Neutrophil (primary cell): ENCODE measurements at regions not wholly inside any gene's neighbourhood (a gene's known extent, or its start where the extent isn't known, plus 50 kb on each side); places are given as distances from the start of the nearest gene placed in this dataset.

Experiments used
- H3K27ac ChIP-seq: fragments of 200-600 bp; sonication (generic); 2 replicates; pipeline ENCODE4 v1.5.1; 2016; ENCODE audit warnings: mild to moderate bottlenecking, moderate library complexity
- H3K27me3 ChIP-seq: fragments of 200-600 bp; sonication (generic); 2 replicates; pipeline ENCODE4 v1.6.0; 2016; ENCODE audit warnings: mild to moderate bottlenecking
- H3K36me3 ChIP-seq: fragments of 200-600 bp; sonication (generic); 2 replicates; pipeline ENCODE4 v1.5.1; 2017
- H3K4me1 ChIP-seq, 2 experiments: fragments of 200-600 bp in 1 of 2; sonication (generic) in 1 of 2; 1 replicate in 1 of 2; 2 replicates in 1 of 2; pipeline versions ENCODE4 v1.5.1 to v1.6.1; 2013 to 2016; ENCODE audit warnings: low read depth in 1 of 2, low read length in 1 of 2, mild to moderate bottlenecking in 1 of 2, moderate library complexity in 1 of 2; ENCODE audit not compliant: control insufficient read depth in 1 of 2, insufficient read depth in 1 of 2
- H3K4me3 ChIP-seq, 2 experiments: fragments of 200-600 bp in 1 of 2; sonication (generic) in 1 of 2; 1 replicate in 1 of 2; 2 replicates in 1 of 2; pipeline ENCODE4 v1.5.1; 2013 to 2016; ENCODE audit warnings: low read depth in 1 of 2, low read length in 1 of 2, mild to moderate bottlenecking in 1 of 2, moderate library complexity in 1 of 2
- H3K9me3 ChIP-seq: fragments of 200-600 bp; sonication (generic); 2 replicates; pipeline ENCODE4 v1.5.1; 2016
- CTCF ChIP-seq: fragments of 200-600 bp; sonication (generic); IDR thresholded peaks from 2 replicates; pipeline ENCODE4 v1.5.1; 2016; ENCODE audit warnings: antibody characterized with exemption

DNA sequence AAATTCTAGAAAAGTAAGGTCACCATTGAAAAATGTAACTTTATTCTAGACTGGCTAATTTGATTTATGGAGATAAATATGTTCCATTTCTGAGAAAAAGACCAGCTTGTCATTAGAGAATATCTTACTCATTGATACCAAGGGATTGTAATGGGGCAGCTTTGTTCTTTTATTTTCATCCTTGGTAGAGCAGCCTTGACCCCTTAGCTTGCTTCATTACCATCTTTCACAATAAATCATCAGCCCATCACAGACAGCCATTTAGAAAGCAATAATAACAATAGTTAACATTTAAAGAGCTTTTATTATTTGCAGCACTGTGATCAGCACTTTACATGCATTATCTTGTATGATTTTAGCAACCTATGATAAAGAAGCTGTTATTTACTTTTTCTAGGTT, 253.6 kb downstream of the C3orf38 start:
- Histone ChIP-seq H3K27me3 (no peaks in the 10 kb centered on the region), H3K27ac (no peak overlapping the region), H3K36me3 (no peaks in the 10 kb centered on the region), H3K4me1 (no peaks in the 10 kb centered on the region), H3K9me3 (no peaks in the 10 kb centered on the region), H3K4me3 (no peak overlapping the region)
- no peak for TF ChIP-seq CTCF

- no peaks in the 10 kb centered on the region for H3K9me3 ChIP-seq
- H3K27me3 ChIP-seq = no peaks in the 10 kb centered on the region
- no peak overlapping the region for H3K27ac ChIP-seq
- H3K4me3 ChIP-seq = no peak overlapping the region
- no peak for TF ChIP-seq CTCF
- no peaks in the 10 kb centered on the region for H3K36me3 ChIP-seq
- H3K4me1 ChIP-seq = no peaks in the 10 kb centered on the region
These were observed 258.3 kb downstream of the C3orf38 start for GRCh38 chr3:88408097-88408496.

- no peaks in the 10 kb centered on the region for H3K36me3 ChIP-seq
- no peak overlapping the region for H3K4me3 ChIP-seq
- no peaks in the 10 kb centered on the region for H3K9me3 ChIP-seq
- no peaks in the 10 kb centered on the region for H3K4me1 ChIP-seq
- H3K27me3 ChIP-seq = no peaks in the 10 kb centered on the region
- TF ChIP-seq CTCF = no peak
- H3K27ac ChIP-seq = no peak overlapping the region
These were observed 259.2 kb downstream of the C3orf38 start for GRCh38 chr3:88408935-88409334.

GRCh38 chr3:88410259-88410658, 260.5 kb downstream of the C3orf38 start:
- Histone ChIP-seq H3K36me3 (no peaks in the 10 kb centered on the region), H3K27ac (no peak overlapping the region), H3K9me3 (no peaks in the 10 kb centered on the region), H3K4me1 (no peaks in the 10 kb centered on the region), H3K4me3 (no peak overlapping the region), H3K27me3 (no peaks in the 10 kb centered on the region)
- TF ChIP-seq CTCF = no peak

GRCh38 chr3:88412346-88412745, 262.6 kb downstream of the C3orf38 start:
- no peaks in the 10 kb centered on the region for H3K27me3 ChIP-seq
- no peaks in the 10 kb centered on the region for H3K9me3 ChIP-seq
- no peaks in the 10 kb centered on the region for H3K4me1 ChIP-seq
- no peaks in the 10 kb centered on the region for H3K36me3 ChIP-seq
- no peak overlapping the region for H3K27ac ChIP-seq
- TF ChIP-seq CTCF = no peak
- no peak overlapping the region for H3K4me3 ChIP-seq

DNA sequence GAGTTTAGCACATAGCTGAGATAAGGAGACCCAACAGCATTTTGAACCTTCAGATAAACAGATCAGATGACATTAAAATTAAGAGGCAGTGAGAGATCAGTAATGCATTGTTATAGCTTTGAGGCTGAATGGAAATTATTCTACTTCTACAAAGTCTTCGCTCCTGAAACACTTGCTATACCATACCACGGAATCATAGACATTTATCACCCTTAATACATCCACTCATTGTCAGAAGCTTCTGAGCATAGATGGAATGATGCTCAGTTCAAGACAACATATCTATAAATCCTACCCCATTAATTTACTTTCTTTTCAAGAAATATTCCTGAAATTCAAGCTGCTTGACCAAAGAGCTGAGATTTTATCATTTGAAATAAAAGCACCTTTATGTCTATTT, 266.7 kb downstream of the C3orf38 start:
- no peaks in the 10 kb centered on the region for H3K27me3 ChIP-seq
- no peaks in the 10 kb centered on the region for H3K36me3 ChIP-seq
- no peaks in the 10 kb centered on the region for H3K9me3 ChIP-seq
- TF ChIP-seq CTCF = no peak
- H3K4me3 ChIP-seq = no peak overlapping the region
- H3K27ac ChIP-seq = no peak overlapping the region
- H3K4me1 ChIP-seq = no peaks in the 10 kb centered on the region
